ENCODE measurements at regions not wholly inside any gene's neighbourhood (a gene's known extent, or its start where the extent isn't known, plus 50 kb on each side); places are given as distances from the start of the nearest gene placed in this dataset.

GRCh38 chr5:166276006-166276405 is 2015.4 kb upstream of the WWC1 start:
- Histone ChIP-seq H3K27me3 (ENCODE audit: control insufficient read depth, insufficient read depth, low read length) (no peaks in the 10 kb centered on the region), H3K4me3 (ENCODE audit: low read length) (no peak overlapping the region), H3K9me3 (ENCODE audit: control insufficient read depth, insufficient read depth, low read length) (no peaks in the 10 kb centered on the region), H3K27ac (ENCODE audit: low read length) (no peak overlapping the region), H3K4me1 (ENCODE audit: control insufficient read depth, insufficient read depth, low read length) (no peaks in the 10 kb centered on the region), H3K36me3 (ENCODE audit: control insufficient read depth, insufficient read depth, low read length) (no peaks in the 10 kb centered on the region)
- H3K27me3 Mint-ChIP-seq (ENCODE audit: low read depth in 2 of 2): no peaks in the 10 kb centered on the region
- DNase-seq (no peak), ATAC-seq (no peak)
- H3K36me3 Mint-ChIP-seq: peaks cover 9% of the 10 kb centered on the region
- no peak overlapping the region for H3K27ac Mint-ChIP-seq
- intact Hi-C loops (cut with micrococcal nuclease): no loop called here
- no peak for TF ChIP-seq CTCF (IDR thresholded peaks at IDR 0.05)
- no peaks in the 10 kb centered on the region for H3K4me1 Mint-ChIP-seq
- peaks cover 10 to 12% of the 10 kb centered on the region in 2 donors for H3K9me3 Mint-ChIP-seq
- no peak overlapping the region for H3K4me3 Mint-ChIP-seq

GRCh38 chr5:166279828-166280227 is 2011.6 kb upstream of the WWC1 start:
- intact Hi-C loops (cut with micrococcal nuclease): no loop called here
- Mint-ChIP-seq H3K4me3 (no peak overlapping the region), H3K36me3 (peaks cover 9% of the 10 kb centered on the region), H3K4me1 (no peaks in the 10 kb centered on the region), H3K27me3 (ENCODE audit: low read depth in 2 of 2) (no peaks in the 10 kb centered on the region), H3K27ac (no peak overlapping the region), H3K9me3 (peaks cover 9 to 23% of the 10 kb centered on the region in 2 donors)
- TF ChIP-seq CTCF (IDR thresholded peaks at IDR 0.05): no peak
- H3K27ac ChIP-seq (ENCODE audit: low read length): no peak overlapping the region
- 53% methylated on average over 2 of the region's 3 CpGs for WGBS (ENCODE audit: insufficient coverage)
- H3K4me3 ChIP-seq (ENCODE audit: low read length): no peak overlapping the region
- no peaks in the 10 kb centered on the region for H3K4me1 ChIP-seq (ENCODE audit: control insufficient read depth, insufficient read depth, low read length)
- H3K9me3 ChIP-seq (ENCODE audit: control insufficient read depth, insufficient read depth, low read length): peaks cover 2% of the 10 kb centered on the region
- ATAC-seq: no peak
- H3K27me3 ChIP-seq (ENCODE audit: control insufficient read depth, insufficient read depth, low read length): no peaks in the 10 kb centered on the region
- no peaks in the 10 kb centered on the region for H3K36me3 ChIP-seq (ENCODE audit: control insufficient read depth, insufficient read depth, low read length)
- no peak for DNase-seq

- Histone ChIP-seq H3K4me3 (ENCODE audit: low read length) (no peak overlapping the region), H3K9me3 (ENCODE audit: control insufficient read depth, insufficient read depth, low read length) (peaks cover 2% of the 10 kb centered on the region), H3K36me3 (ENCODE audit: control insufficient read depth, insufficient read depth, low read length) (no peaks in the 10 kb centered on the region), H3K4me1 (ENCODE audit: control insufficient read depth, insufficient read depth, low read length) (no peaks in the 10 kb centered on the region), H3K27me3 (ENCODE audit: control insufficient read depth, insufficient read depth, low read length) (no peaks in the 10 kb centered on the region), H3K27ac (ENCODE audit: low read length) (no peak overlapping the region)
- Mint-ChIP-seq H3K4me1 (no peaks in the 10 kb centered on the region), H3K27me3 (ENCODE audit: low read depth in 2 of 2) (no peaks in the 10 kb centered on the region), H3K9me3 (peaks cover 6 to 23% of the 10 kb centered on the region in 2 donors), H3K36me3 (peaks cover 9% of the 10 kb centered on the region), H3K27ac (no peak overlapping the region), H3K4me3 (no peak overlapping the region)
- WGBS (ENCODE audit: insufficient coverage): 65% methylated on average over 2 of the region's 2 CpGs
- ATAC-seq: no peak
- TF ChIP-seq CTCF (IDR thresholded peaks at IDR 0.05): no peak
- DNase-seq: no peak
- intact Hi-C loops (cut with micrococcal nuclease): no loop called here
These were observed 2010.0 kb upstream of the WWC1 start for GRCh38 chr5:166281433-166281832.

- DNase-seq (no peak), ATAC-seq (no peak)
- Mint-ChIP-seq H3K36me3 (peaks cover 9% of the 10 kb centered on the region), H3K9me3 (peaks cover 10 to 23% of the 10 kb centered on the region in 2 donors), H3K27ac (no peak overlapping the region), H3K27me3 (ENCODE audit: low read depth in 2 of 2) (no peaks in the 10 kb centered on the region), H3K4me1 (no peaks in the 10 kb centered on the region), H3K4me3 (no peak overlapping the region)
- no peak for TF ChIP-seq CTCF (IDR thresholded peaks at IDR 0.05)
- WGBS (ENCODE audit: insufficient coverage): no CpG with 5 or more reads among the region's 3 CpGs
- H3K4me1 ChIP-seq (ENCODE audit: control insufficient read depth, insufficient read depth, low read length): no peaks in the 10 kb centered on the region
- intact Hi-C loops (cut with micrococcal nuclease): no loop called here
- no peak overlapping the region for H3K4me3 ChIP-seq (ENCODE audit: low read length)
- H3K27me3 ChIP-seq (ENCODE audit: control insufficient read depth, insufficient read depth, low read length): no peaks in the 10 kb centered on the region
- H3K9me3 ChIP-seq (ENCODE audit: control insufficient read depth, insufficient read depth, low read length): peaks cover 2% of the 10 kb centered on the region
- H3K27ac ChIP-seq (ENCODE audit: low read length): no peak overlapping the region
- H3K36me3 ChIP-seq (ENCODE audit: control insufficient read depth, insufficient read depth, low read length): no peaks in the 10 kb centered on the region
These were observed 2008.5 kb upstream of the WWC1 start for GRCh38 chr5:166282939-166283338.

Measured in natural killer cell (primary cell).